Renal pelvis (tissue), 1 donor: ENCODE measurements at regions not wholly inside any gene's neighbourhood (a gene's known extent, or its start where the extent isn't known, plus 50 kb on each side); places are given as distances from the start of the nearest gene placed in this dataset.
"Not testable (repeated sequence)": the region's sequence is repeated elsewhere in the genome, so short reads cannot be mapped to it uniquely, and the experiment has no call there.

ENCODE experiments used
- DNase-seq: peaks from one replicate; pipeline ENCODE4 v3.0.0-alpha.2; 2013

DNA sequence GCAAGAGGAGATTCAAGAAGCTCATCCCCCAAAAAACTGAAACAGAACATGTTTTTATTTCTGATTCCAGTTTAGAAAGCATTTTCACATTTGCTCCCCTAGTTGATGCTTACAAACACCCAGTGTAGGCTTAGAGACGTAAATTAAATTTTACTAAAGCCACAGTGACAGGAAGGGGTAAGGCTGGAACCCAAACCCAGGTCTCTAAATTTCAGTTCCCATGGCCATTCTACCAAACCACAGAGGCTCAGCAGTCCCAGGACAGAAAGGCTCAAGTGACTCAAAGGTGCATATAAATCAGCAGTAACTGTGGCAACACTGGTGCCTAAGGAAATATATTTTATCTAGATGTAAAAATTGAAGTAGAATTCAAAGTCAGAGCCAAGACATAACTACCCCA lies 128.7 kb downstream of the CEP120 start:
- DNase-seq: no peak

DNA sequence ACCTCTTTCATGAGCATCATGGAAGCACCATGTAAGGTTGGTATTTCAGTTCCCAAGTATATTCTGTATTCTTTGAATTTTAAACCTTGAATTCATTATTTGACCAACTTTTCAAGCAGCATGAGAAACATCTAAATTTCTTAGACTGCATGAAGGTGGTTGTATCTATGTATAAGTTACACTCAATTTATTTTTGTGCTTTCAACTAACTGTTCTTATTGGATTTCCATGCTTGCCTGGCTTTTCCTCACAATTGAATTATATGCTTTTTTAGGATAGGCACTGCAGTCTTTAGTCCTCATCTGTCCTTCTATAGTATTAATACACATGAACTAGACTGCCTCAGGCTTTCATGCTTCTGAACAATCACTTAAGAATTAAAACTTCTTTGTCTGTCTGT lies 134.0 kb downstream of the CEP120 start:
- DNase-seq: no peak

DNA sequence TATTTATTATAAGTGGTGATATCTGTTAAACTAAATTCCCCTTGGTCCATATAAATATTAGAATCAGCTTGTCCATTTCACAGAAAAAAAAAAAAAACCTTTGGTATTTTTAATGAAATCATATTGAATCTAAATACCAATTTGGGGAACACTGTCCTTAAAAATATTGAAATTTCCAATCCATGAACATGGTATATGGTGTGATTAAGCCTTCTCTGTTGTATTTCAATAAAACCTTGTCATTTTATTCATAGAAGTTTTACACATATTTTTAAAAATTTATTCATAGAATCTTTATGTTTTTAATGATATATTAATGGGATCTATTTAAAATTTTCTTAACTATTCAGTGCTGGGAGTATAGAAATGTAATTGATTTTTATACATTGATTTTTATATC lies 135.3 kb downstream of the CEP120 start:
- no peak for DNase-seq

DNA sequence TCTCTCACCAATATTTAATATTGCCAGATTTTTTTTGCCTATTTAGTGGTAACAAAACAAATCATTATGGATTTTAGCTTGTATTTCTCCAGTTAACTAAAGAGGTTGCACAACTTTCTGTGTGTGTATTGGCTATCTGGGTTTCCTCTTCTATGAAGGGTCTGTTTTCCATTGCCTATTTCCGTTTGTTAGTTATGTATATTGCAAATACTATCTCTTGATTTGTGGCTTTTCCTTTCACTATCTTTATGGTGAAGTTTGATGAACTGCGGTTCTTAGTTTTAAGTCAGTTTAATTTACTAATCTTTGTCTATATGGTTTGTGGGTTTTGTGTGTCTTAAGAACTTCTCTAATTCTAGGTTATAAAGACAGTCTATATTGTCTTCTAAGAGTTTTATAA lies 136.3 kb downstream of the CEP120 start:
- DNase-seq: no peak

DNA sequence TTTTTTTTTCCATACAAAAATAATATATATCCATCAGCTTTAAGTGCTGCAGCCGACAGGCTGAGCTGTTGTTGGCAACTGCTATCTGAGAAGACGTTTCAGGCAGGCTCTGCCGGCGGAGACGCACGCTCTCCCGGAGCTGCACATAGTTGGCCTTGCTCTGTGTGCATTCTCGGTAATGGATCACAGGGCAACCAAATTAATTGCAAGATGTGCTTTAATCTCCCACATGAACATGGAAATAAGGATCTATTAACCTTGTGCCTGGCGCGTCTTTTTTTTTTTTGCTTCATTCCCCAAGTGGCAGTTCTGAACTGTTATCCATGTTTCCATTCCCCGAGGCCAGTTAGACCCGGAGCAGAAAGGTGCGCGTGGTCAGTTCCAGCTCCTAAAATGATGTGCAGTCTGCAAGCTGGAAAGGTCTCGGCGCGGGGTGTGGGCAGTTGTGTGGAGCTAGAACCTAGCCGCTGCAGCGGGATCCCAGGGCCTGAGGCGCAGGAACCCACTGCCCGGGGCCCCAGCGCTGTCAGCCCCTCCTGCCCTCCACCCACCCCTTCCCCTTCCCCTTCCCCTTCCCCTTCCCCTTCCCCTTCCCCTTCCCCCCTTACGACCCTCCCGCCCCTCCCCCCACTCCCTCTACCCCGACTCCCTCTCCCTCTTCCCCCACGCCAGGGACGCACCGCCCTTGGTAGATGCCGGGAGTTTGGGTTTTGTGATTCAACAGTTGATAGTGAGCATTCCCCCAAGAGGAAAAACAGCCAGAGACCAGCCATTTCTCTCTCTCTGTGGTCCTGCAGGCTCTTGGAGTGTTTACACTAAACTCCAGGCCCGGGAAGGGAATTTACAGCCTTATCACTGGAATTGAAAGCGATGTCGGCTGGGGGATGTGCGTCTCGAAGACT lies 137.8 kb downstream of the CEP120 start:
- DNase-seq: no peak

DNA sequence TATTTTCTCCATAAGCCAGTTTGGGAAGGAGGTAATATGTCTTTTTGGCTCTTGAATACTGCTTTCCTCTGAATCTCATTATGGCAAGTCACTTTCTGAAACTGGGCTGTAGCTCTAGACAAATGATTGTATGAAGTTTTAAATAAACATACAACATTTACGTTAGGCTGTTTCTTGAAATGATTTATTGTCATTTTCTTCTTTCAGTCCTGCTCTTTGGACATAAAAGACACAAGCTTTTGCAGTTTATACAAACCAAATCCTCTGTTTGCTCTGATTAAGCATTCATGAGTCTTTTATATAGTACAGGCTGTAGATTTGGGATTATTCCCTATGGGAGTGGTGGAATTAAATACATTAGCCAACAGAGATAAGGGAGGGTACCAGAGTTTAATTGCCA lies 139.7 kb downstream of the CEP120 start:
- DNase-seq: no peak

DNA sequence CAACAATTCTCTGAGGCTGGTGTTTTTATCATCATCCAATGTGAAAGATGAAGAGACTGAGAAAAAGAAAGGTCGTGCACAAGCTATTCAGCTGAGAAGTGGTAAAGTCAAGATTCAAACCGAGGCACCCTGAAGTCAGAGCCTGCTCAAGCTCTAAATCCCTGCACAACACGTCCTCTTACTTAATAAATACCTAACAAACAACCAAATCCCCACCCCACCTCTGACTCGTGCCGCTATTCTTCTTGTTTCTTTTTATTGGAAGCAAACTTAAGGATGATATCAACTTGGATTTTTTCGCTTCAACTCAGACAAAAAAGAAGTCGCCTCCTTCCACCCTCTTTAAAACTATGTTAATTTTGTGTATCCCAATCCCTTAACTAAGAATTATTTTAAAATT lies 140.2 kb downstream of the CEP120 start:
- no peak for DNase-seq

DNA sequence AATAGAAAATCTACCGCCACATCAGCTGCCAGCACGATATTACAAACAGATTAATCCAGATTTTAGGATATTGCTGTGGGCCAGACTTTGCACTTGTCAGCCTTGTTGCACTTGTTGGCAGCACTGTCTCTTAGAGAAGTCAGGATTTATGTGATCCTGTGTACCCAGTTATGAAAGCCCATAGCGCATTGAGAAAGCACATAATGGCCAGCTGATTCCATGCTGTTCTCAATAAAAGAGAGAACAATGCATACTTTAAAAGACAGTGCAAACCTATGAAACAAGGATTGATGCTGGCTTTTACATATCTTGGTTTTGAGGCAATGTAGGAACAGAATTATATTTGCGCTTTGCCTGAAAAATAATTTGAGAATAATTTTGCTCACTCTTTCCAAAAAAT lies 140.8 kb downstream of the CEP120 start:
- DNase-seq: no peak

DNA sequence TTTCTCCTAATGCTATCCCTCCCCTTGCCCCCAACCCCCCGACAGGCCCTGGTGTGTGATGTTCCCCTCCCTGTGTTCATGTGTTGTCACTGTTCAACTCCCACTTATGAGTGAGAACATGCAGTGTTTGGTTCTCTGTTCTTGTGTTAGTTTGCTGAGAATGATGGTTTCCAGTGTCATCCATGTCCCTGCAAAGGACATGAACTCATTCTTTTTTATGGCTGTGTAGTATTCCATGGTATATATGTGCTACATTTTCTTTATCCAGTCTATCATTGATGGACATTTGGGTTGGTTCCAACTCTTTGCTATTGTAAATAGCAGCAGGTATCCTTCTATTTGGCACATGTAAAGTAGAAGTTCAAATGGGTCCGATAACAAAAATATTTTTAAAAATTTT lies 142.3 kb downstream of the CEP120 start:
- DNase-seq: not testable (repeated sequence)

DNA sequence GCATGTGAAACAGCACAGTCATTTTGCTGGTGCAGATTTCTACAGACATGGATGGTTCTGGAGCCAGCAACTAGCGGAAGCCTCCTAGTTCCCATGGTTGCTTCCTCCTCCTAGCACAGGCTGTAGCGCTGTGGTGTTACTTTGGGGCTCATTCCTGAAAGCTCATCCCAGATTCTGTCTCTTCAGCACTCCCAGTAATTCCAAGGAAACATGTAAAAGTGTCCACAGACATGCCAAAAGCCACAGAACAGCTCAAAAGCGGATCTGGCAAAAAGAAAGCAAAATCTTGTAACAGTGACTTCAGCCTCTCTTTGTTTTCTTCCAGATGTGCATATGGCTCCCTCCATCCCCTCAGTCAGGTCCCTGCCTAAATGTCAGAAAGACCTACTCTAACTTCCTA lies 144.1 kb downstream of the CEP120 start:
- no peak for DNase-seq

DNA sequence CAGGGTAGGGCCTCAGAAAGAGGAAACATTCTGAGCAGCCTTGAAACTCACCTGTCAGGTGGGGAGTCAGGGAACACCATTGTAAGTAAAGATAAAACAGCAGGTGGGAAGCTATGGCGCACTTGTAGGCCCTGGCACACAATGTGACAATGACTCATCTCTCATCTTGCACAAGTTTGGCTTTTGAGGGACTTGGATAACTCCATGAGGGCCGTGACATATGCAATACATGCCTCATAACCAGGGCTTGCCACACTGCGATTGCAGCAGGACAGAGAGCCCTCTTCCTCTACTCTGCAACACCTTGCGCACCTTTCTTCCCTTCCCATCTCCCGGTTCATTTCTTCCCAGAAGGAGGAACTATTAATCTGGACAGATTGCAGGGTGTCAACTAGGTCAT lies 144.9 kb downstream of the CEP120 start:
- no peak for DNase-seq

DNA sequence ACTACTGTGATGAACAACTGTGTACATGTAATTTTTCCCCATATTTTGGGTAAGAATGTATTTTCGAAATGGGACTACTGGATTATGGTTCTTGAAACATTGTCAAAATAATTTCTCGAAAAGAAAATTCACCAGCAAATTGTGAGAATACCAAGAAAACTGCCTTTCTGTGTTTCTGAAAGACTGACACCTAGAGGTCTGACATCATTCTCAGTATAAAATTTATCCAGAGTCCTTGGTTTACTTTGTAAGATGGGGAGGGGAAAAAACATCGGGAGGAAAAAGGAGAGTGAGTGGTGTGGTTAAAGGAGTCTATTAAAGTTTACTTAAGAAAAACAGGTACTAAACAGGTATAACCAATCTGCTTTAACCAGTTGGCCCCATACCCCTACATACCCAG lies 149.2 kb downstream of the CEP120 start:
- no peak for DNase-seq

DNA sequence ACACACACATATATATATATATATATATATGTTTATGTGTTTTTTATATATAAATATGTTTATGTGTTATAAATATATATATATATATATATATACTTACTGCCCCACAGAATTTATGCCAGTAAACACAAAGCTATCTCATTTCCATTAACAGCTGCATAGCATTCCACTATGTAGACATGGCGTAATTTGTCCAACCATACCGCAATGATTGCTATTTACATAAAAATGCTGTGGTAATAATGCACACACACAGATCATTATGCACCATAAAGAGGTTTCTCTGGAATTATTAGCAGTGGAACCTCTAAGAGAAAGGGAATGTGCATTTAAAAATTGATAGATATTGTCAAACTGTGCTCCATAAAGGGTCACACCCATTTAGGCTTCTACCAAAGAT lies 150.1 kb downstream of the CEP120 start:
- DNase-seq: no peak

DNA sequence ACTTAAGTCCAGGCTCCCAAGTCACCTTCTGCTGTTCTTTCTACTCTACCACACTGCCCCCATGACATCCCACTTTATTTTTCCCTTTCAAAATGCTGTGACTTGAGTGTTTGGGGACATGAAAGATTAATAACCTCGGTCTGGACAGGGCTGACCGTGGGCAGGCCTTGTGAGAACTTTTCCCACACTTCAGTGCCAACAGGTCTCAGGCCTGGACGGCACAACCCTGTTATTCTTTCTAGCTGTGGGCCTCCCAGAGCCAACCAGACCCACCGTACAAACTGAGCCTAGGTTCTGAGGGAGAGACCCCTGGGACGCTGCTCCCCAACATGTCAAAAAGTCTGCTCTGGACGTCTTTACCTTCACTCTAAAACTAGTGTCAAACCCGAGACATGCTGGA lies 153.4 kb downstream of the CEP120 start:
- DNase-seq: no peak

DNA sequence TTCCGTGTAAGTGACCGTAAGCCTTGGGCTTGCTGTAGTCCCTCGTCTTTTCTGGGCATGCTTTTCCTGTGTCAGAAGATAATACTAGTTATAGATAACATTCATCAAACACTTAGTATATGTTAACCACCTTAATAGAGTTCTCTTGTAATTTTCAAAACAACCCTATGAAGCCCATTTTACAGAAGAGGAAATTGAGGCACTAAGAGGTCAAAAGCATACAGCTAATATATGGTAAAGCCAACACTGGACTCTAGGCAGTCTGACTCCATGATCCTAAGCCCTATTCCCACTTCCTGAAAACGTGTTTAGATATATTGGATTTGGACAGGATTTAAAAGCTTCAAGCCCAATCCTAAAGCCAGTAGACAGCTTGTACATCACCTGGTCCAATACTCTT lies 153.8 kb downstream of the CEP120 start:
- no peak for DNase-seq

DNA sequence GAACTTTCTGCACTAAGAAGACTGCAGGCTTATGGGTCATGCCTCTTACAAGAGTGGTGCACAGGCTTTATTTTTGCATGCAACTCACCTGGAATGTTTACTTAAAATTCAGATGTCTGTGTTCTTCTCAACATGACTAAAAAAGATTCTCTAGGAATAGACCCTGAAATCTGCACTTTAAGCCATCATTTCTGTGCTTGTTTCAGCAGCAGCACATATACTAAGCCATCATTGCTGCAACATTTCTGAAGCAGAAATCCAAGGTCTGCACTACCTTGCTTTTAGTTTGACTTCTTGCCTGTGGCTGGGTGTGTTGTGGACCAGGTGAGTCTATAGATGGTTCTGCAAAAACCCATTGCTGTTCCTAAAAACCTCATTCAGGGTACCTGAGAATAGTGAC lies 156.8 kb downstream of the CEP120 start:
- no peak for DNase-seq

DNA sequence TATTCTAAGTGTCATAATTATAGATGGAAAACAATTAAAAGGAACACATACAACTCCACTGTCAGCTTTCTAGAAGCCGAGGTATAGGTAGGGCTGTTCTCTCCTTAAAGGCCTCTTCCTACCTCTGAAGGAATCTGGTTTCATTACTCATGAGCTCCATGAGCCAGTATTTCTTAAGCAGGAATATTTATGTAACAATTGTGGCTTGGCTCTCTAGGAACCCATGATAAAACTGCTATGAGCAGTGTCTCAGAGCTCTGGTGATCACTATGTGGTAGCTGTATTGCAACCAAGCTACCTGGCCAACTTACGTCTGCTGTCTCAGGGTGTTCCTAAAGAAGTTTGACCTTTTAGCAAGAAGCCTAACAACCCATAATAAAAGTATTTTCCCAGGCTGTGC lies 157.7 kb downstream of the CEP120 start:
- DNase-seq: no peak

DNA sequence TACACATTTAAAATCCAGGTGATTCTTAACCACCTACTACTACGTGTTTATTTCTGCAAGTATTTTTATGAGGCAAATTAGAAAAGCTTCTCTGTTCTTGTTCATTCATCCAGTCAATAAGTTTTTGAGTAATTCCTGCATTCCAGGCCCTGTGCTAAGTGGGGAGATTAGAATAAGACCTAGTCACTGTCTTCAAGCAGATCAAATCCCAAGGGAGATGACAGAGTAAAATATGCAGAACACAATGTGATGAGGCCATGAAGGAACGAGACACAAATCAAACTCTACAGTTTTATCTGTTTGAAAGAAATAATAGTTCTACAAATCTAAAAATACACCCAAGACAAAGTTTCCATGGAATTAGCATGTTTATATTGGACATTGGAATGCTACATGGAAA lies 158.8 kb downstream of the CEP120 start:
- no peak for DNase-seq

DNA sequence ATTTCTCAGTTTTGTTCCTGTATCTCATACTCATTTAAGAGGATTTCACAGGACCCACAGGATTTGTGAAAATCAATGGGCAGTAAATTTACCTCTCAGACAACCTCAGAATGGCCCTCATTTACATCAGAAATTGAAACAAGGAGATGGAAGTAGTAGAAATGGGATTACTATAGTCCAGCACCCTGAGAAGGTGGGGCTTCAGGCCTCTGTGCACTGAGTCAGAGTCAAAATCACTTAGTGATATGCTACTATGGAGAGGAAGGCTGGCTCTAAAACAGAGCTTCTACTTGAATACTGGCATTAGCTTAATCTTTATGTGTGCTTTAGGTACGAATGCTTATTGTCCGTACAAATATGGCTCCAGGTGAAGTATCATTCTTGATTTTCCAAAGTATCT lies 159.3 kb downstream of the CEP120 start:
- no peak for DNase-seq

DNA sequence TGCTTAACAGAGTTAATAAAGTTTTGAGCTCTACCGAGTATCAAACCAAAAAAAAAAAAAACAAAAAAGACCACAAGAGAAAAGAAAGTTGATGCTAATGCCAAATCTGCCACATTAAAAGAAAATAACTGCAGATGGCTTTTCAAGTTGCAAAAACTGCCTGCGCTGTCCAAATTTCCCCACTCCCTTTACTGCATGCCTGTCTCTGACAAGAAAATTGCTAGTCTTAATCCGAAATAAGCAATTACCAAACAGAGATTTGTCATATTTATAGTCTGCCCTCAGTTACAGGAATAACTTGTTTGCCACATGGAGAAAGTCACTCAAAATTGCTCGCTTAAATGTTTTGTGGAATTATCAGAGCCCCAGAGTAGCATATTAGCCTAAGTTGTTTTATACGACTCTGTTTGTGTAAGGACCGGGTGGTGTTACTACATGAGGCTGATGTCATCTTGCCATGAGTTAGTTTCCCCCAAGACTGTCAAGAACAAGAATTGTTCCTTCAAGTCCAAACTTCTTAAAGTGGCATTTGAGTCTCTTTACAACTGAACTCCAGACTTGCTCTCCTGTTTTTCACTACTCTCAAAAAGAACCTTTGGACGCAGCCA lies 160.9 kb downstream of the CEP120 start:
- DNase-seq: no peak

DNA sequence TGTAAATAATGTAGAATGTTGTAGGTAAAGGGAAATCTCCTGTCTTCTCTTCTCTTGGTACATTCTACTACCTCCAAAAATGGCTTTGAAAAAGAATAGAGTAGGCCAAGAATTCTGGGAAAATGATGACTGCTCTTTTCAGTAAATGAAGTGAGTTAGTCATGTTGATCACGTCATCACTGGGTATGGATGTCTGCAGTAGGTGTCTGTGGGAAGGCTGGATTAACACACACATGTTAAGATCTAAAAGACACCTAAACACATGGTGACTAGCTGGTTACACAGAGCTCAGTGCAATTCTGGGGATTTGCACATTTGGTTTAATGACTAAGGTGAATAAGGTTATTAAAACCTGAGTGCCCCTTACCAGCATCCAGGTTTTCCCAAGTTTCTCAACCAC lies 161.5 kb downstream of the CEP120 start:
- DNase-seq: no peak

DNA sequence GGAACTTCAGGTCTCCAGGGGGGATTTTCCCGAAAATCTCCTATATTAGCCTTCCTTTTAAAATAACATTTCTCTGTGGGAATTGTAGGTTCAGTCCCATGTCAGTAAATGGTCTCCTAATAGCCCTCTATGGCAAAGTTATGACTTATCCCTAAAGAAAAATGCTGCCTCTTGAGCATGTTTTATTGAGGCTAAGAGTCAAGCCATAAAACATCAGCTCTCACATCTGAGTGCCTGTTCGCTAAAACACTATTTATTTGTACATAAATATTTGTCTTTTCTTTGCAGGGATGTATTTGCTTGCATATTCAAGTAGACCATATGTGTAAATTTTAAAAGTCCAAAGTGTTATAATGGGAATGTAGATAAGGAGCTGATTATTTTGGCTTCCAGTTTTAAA lies 160.4 kb downstream of the PRDM6 start:
- DNase-seq: peak; percentile 54

DNA sequence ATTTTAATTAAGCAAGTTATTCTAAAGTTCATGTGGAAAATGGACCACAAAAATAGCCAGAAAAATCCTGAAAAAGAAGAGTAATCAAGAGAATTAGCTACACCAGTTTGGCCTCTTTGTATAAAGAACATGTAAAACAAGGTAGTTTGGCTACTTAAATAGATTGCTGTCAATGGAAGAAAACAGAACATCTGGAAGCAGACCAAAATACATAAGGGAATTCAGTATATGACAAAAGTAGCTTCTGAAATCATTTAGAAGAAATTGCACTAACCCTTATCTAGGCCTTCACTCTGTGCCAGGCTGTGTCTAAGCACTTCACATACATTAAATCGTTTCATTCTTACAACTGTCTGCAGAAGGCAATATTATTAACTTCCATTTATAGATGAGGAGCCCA lies 156.6 kb downstream of the PRDM6 start:
- no peak for DNase-seq

DNA sequence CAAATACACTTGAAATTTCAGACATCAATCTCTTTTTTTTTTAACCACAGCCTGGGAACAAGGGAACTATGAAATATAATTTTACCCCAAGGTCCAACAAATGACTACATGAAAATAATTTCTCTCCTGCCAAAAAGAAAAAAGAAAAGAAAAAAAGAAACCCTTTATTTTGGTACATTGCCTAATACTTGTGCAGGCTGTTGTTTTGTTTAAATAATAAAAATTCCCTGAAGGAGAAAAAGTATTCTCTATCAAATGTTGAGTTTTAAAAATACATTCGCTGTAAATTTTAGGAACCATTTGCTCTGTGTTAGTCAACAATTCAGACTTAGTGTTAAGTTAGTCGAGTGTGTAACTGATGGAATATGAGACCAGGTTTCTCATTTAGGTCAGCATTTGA lies 155.4 kb downstream of the PRDM6 start:
- no peak for DNase-seq
